Neural progenitor cell (in vitro differentiated cells): ENCODE measurements at regions not wholly inside any gene's neighbourhood (a gene's known extent, or its start where the extent isn't known, plus 50 kb on each side); places are given as distances from the start of the nearest gene placed in this dataset.

Experiments used
- EZH2 ChIP-seq: fragments of 200-600 bp; sonication (generic); IDR thresholded peaks from 2 replicates; pipeline ENCODE4 v1.6.1; 2017; ENCODE audit warnings: antibody characterized with exemption, mild to moderate bottlenecking, moderate library complexity
- EZH2phosphoT487 ChIP-seq: fragments of 200-600 bp; sonication (generic); IDR thresholded peaks from 2 replicates; pipeline ENCODE4 v1.6.1; 2017; ENCODE audit warnings: antibody characterized with exemption
- TF ChIP-seq, protein P1 (sequence below): fragments of 200-600 bp; sonication (generic); IDR thresholded peaks from 2 replicates; pipeline ENCODE4 v1.5.1; 2017; ENCODE audit warnings: antibody characterized with exemption, mild to moderate bottlenecking

DNA sequence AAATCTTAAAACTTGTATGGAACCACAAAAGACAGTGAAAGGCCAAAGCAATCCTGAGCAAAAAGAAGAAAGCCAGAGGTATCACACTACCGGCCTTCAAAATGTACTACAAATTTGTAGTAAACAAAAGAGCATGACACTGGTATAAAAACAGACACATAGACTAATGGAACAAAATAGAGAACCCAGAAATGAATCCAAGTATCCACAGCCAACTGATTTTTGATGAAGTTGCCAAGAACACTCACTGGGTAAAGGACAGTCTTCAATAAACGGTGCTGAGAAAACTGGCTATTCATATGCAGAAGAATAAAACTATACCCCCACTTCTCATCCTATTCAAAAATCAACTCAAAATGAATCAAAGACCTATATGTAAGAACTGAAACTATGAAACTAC, 390.1 kb downstream of the PRELID2 start:
- TF ChIP-seq, protein P1, sequence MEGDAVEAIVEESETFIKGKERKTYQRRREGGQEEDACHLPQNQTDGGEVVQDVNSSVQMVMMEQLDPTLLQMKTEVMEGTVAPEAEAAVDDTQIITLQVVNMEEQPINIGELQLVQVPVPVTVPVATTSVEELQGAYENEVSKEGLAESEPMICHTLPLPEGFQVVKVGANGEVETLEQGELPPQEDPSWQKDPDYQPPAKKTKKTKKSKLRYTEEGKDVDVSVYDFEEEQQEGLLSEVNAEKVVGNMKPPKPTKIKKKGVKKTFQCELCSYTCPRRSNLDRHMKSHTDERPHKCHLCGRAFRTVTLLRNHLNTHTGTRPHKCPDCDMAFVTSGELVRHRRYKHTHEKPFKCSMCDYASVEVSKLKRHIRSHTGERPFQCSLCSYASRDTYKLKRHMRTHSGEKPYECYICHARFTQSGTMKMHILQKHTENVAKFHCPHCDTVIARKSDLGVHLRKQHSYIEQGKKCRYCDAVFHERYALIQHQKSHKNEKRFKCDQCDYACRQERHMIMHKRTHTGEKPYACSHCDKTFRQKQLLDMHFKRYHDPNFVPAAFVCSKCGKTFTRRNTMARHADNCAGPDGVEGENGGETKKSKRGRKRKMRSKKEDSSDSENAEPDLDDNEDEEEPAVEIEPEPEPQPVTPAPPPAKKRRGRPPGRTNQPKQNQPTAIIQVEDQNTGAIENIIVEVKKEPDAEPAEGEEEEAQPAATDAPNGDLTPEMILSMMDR = no peak
- TF ChIP-seq EZH2 = no peak
- TF ChIP-seq EZH2phosphoT487 = no peak
